GM21447 (cell line): ENCODE measurements at regions not wholly inside any gene's neighbourhood (a gene's known extent, or its start where the extent isn't known, plus 50 kb on each side); places are given as distances from the start of the nearest gene placed in this dataset.

ENCODE experiments used
- ATAC-seq: cut with Tn5 transposase; IDR thresholded peaks from one replicate; pipeline ENCODE4 v1.9.1; 2021; ENCODE audit not compliant: unreplicated experiment

DNA sequence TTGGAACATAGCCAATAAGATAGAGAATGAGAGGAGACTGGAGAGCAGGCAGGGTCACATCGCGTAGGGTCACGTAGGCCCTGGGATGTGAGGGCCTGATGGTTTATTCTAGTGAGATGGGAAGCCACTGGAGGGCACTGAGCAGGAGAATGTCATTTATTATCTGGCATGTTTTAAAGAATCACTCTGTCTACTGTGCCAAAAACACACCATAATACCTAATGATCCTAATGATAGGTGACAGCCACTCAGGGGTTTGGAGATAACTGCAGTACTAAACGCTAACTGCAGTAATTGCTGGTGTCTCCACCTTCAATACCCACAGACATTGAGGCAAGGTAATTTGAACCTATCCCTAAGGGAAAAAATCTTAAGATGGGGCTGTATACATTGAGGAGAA lies 185.4 kb downstream of the TTLL7 start:
- ATAC-seq = no peak

DNA sequence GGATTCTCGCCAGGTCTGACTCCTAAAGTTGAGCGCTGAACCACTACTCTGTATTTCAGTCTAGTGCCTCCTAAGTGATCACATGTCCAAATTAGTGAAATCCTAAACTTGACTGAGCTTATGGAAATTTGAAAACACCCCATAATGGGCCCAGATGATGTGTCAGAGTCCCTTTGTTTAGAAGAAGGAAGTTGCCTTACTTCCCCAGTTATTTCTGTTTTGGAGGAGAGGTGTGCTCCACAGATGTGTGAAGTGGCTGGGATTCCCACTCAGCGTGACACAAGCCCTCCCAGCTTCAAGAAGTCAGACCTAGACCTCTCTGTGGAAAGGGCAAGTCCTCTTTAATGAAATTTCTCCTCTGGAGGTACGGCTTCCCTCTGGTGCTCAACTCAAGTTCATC lies 188.8 kb downstream of the TTLL7 start:
- no peak for ATAC-seq

DNA sequence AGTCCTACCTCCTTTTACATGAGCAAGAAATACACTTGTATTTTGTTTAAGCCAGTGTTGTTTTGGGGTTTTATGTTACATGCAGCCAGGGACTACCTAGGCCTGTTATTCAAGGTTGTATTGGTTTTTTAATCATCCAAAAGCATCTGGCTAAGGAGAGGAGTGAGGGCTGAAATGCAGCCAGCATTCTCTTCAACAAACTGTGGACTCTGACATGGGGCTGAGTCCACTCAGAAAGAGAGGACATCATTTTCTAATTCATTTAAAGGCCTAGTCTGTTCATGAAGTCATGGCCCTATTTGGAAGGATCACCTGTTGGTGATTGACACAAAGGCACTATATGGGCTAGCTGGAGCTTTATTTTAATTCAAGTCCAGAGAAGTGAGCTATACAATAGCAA lies 190.4 kb downstream of the TTLL7 start:
- ATAC-seq = no peak

DNA sequence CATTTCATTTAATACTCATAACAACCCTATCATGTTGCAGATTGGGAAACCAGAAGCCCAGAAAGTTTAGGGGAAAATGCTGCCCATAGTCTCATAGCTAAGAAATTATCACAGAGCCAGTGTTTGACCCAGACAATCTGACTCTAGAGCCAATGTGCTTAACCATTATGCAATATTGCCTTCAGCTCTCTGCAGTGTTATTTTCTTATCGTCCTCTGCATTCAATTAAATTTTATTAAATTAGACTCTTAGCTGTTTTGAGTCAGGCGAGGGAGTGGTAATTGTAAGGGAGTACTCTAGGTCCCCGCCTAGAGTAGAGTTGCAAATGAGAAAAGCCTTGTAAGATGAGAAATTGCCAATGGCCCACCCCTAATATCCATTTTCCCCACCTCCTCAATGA lies 191.1 kb downstream of the TTLL7 start:
- ATAC-seq = no peak

DNA sequence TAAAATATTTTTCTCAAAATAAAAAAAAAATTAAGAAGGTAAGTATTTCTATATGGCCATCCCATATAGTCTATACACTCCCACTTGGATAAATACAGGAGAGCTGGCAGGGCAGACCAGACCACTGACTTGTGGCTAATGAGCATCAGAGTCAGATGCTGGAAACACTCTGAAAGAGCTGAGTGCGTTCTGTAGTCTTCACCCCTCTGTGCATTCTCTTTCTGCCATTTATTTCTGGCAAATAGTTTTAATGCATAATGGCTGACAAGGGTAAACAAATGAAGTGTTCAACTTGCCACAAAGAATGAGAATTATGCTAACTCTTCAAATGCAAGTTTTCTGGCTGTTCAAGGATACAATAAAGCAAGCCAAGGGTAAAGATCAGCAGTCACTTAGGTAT lies 191.7 kb downstream of the TTLL7 start:
- no peak for ATAC-seq

DNA sequence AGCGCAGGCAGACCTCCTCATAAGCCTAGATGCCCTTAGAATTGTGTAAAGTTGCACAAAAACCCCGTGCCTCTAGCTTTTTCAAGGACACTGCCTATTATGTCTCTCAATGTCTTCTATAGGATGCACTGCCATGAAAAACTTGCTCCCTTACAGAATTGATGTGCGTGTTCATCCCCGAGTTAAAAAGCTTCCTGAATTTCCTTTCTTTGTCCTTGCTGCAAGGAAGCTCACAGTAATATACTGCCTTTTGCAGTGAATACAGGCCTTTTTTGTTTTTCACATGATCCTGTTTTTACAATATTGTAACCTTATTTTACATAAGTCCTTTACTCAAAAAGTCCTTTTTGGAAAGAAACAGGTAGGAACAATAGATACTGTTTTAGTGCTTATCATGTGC lies 193.0 kb downstream of the TTLL7 start:
- ATAC-seq = no peak

DNA sequence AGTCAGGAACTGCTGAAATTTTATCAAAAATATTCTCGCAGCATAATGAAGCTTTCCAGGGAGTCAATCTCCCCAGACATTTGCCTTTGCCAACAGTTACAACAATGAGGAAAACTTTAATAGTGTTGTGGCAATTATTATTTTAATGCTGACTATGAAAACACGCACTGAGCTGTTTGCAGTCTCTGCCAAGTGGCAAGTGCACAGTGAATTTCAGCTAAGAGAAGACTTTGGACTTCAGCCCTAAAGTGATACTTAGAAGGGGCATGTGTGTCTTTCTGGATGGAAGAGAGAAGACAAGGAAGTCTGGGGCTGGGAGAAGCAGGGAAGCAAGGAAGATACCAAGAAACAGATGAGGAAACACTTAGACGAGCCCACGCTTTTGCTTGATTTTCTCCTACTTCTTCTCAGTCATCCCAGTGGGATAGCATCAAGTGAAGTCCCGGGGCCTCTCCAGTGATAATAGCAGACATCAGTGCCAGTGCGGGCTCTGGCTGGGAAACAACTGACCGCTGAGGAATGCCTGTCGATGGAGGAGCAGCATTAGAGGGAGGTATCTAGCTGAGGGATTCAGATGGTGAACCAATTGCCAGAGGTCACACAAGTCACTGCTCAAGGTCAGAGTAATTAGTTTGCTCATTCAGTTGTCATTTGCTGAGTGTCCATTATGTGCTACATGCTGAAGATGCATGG lies 196.3 kb downstream of the TTLL7 start:
- no peak for ATAC-seq

DNA sequence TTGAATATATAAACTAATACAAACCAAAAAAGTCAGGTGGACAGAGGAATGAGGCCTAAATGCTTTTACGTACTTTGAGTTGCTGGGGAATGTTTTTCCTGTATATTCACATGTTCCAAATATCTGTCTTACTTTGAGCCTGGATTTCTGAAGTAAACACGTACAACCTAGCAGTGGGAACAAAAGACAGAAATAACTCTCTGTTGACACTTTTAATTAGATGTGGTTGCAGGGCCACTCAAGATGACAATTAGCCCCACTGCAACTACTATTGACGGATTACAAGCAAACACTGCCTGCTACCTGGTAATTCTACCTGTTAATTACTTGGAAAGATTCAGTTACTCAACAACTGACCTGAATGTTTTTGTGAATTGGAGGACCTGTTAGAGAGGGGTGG lies 196.9 kb downstream of the TTLL7 start:
- no peak for ATAC-seq

GRCh38 chr1:83800066-83800465 lies 198.9 kb downstream of the TTLL7 start:
- no peak for ATAC-seq

GRCh38 chr1:83799594-83799993 lies 199.3 kb downstream of the TTLL7 start:
- no peak for ATAC-seq

- no peak for ATAC-seq
These were observed 200.0 kb downstream of the TTLL7 start for GRCh38 chr1:83798965-83799364.

DNA sequence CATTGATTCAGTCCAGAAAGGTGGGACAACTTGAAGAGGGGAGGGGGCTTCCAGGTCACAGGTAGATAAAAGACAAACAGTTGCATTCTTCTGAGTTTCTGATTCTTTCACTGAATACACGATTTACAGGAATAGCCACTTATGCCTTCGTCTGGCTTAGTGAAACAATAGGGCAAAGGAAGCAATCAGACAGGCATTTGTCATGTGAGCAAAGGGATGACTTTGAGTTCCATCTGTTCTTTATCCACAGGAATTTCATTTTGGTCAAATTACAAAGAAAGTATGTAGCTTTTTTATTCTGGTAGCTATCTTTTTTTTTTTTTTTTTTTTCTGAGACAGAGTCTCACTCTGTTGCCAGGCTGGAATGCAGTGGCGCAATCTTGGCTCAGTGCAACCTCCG lies 202.5 kb downstream of the TTLL7 start:
- ATAC-seq = no peak

GRCh38 chr1:83794384-83794783 lies 204.5 kb downstream of the TTLL7 start:
- no peak for ATAC-seq

DNA sequence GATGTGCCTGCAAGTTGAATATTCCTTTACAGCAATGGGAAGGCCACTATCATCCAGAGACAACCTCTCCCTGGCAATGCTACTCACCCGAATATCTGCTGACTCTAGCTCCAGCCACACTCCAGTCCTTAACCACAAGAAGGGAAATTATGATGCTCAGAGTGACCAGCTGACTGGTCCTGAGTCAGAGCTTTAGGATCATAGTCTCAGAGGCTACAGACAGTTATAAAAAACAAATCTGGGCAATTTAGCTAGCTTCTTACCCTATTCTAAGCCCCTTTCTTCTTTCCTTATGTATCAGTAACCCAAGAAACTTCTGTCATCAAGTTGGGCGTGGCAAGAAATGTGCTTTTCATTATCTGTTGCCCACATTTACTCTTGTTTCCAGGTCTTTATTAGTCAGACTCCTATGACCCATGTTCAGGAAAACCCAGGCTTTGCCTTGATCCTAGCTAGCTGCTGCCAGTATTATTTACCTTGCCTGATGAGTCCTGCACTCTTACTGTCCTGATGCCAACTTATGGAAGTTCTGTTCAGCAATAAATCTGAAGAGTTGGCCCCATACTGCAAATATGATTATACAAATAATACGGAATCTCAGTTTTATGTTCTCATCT lies 207.0 kb downstream of the TTLL7 start:
- no peak for ATAC-seq

DNA sequence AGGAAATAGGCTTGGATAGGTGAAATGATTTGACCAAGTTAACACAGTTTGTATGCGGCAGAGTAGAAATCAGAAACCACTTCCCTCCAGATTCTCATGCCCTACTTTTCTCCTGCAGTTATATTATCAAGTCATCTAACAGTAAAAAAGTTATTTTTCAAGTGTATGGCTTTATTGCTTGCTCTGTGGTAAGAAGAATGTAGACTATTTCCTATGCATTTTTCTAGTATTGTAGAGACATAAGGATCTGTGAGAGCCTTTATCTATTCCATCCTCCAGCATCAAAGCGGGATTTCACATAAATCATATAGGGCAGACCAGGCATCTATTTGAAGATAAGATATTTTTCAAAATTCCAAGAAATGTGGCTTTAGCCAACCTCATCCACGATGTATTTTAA lies 208.5 kb downstream of the TTLL7 start:
- ATAC-seq = no peak

DNA sequence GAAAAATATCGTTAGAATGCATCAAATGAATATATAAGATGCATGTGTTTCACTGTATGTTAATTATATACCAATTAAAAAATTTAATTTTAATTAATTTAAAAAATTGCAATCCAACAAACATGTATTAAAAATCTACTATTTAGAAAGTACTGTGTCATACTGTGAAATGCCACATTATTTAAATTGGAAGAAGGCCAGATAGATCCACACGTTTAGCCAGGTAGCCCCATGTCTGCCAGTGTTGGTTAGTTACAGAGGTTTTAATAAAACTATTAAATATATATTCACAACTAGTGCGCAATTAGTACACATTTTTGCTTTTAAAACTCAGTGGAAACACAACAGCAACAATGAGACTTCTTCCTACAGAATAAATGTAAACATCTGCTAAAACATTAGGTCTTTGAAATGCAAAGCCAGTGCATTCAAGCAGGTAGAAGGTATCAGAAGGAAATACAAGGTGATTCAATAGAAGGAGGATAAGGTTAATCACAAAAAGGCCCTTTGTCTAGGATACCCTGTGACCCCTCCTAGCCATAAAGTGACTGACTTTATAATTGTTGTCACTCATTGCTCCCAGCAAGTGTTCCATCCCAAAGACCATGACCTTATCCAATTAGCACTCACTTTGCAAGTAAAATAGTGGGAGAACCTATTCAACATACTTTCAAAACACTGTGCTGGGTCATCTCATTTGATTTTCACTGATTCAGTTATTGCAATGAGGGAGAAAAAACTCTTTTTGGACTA lies 211.5 kb downstream of the TTLL7 start:
- ATAC-seq = no peak

DNA sequence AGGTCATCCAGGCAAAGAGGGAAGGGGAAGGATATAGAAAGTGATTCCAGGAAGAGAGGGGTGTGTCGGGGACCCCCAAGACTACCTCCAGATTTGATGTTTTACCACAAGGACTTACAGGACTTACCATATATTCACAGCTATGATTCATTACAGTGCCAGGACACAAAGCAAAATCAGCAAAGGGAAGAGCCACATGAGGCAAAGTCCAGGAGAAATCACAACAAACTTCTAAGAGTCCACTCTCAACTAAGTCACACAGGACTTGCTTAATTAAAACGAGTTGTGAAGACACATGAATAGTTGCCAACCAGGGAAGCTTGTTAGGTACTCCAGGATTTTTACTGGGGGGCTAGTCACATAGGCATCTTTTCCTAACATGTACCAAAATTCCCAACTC lies 217.3 kb downstream of the TTLL7 start:
- ATAC-seq = no peak

DNA sequence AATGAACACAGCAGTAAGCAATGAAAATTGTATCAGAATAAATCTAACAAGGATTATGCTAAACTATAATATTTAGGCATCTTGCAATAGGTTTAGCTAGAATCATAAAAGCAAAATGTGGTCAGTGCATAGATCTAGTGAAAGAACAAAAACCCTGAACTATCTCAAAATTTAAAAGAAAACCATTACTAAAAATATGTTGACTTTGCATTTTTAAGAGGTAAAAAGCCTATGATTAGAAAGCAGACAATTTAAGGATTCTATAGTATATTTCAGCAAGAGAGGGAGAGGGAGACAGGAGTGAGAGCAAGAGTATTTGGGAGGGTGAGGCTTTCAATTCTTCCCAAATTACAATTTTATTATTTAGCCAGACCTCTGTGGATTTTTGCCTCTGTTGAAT lies 219.4 kb downstream of the TTLL7 start:
- ATAC-seq = no peak

DNA sequence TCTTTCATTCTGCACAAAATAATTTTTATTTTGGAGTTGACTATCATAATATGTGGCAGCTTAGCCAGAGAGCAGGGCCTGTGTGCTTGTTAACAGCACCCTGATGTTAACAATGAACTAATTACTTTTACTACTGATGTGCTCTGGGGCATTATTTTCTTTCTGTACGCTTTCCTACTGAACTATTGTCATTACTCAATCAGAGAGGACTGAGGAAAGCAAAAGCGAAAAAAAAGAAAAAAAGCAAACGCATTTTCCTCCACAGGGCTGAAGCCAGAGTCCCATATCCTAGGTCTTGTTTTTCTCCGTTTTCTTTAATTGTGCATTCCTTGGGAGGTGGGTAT lies 221.2 kb downstream of the TTLL7 start:
- ATAC-seq = no peak

DNA sequence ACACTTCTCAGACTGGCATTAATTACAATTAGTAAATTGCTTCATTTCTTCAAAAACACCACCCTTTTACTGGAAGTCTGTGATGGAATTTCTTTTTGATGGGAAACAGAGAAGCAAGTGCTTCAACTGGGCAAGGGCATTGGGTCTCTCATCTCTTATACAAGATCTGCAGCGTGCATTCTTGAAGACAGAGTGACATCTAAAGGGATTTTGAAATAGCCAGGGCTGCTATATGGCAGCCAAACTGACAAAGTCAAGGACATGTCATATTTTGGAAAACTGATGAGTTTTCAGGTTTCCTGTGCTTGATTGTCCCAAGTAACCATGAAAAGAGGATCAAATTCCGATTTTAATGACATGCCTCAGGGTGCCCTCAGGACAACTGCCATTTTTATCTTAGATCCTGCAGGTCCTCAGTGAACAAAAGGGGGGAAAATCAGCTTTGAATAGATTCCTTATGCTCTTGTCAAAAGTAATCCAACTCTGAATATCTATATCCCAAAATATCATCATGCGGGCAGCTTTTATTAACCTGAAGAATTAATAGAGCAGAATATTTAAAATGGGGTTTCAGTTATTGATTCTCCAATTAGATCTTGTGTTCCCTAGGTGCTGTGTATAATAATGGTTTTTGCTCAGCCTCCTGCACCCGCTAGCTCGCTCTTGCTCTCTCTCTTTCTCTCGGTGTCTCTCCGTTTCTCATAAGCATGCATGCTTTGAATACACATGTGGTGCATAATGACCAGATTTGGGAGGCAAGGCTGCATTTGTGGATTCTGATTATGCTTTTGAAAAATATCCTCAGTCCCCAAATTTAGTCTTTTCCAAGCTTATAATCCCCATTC lies 221.8 kb downstream of the TTLL7 start:
- no peak for ATAC-seq

- no peak for ATAC-seq
These were observed 222.8 kb downstream of the TTLL7 start for GRCh38 chr1:83775977-83776603.
